Astrocyte of the spinal cord (primary cell): ENCODE measurements at regions not wholly inside any gene's neighbourhood (a gene's known extent, or its start where the extent isn't known, plus 50 kb on each side); places are given as distances from the start of the nearest gene placed in this dataset.

Experiments used
- DNase-seq: peaks from one replicate; pipeline ENCODE4 v3.0.0; 2011; ENCODE audit warnings: low read depth, low spot score
- H3K4me3 ChIP-seq: 2 replicates; pipeline ENCODE4 v1.5.1; 2011; ENCODE audit warnings: low read depth, mild to moderate bottlenecking, low read length, moderate library complexity
- CTCF ChIP-seq: IDR thresholded peaks from 2 replicates; pipeline ENCODE4 v1.5.1; 2012; ENCODE audit warnings: low read depth, mild to moderate bottlenecking, low read length, inconsistent platforms
- in situ Hi-C: cut with HindIII; loops from 2 replicates; pipeline ENCODE4 v1.10.0; 2017; ENCODE audit warnings: low sequenced_read_pairs

GRCh38 chr6:85396159-85396808 lies 53.6 kb upstream of the NT5E start:
- in situ Hi-C loops = no loop called here
- no peak for TF ChIP-seq CTCF
- DNase-seq = no peak
- H3K4me3 ChIP-seq = no peak overlapping the region

GRCh38 chr6:85395746-85396145 lies 54.1 kb upstream of the NT5E start:
- in situ Hi-C loops = no loop called here
- H3K4me3 ChIP-seq = no peak overlapping the region
- DNase-seq = no peak
- TF ChIP-seq CTCF = no peak

GRCh38 chr6:85394853-85395538 lies 54.9 kb upstream of the NT5E start:
- peak; percentile 49 for DNase-seq
- in situ Hi-C loops = no loop called here
- no peak overlapping the region for H3K4me3 ChIP-seq
- TF ChIP-seq CTCF = no peak

- no peak for TF ChIP-seq CTCF
- in situ Hi-C loops = no loop called here
- H3K4me3 ChIP-seq = no peak overlapping the region
- DNase-seq = no peak
Measured at GRCh38 chr6:85394199-85394598, 55.7 kb upstream of the NT5E start.

GRCh38 chr6:85392379-85392778 lies 57.5 kb upstream of the NT5E start:
- in situ Hi-C loops = no loop called here
- no peak overlapping the region for H3K4me3 ChIP-seq
- TF ChIP-seq CTCF = no peak

GRCh38 chr6:85390775-85391174 lies 59.1 kb upstream of the NT5E start:
- DNase-seq = no peak
- in situ Hi-C loops = no loop called here
- no peak overlapping the region for H3K4me3 ChIP-seq
- TF ChIP-seq CTCF = no peak

More at GRCh38 chr6:85392379-85392778, 57.5 kb upstream of the NT5E start:
- no peak for DNase-seq
